Endothelial cell of umbilical vein (primary cell): ENCODE measurements at regions not wholly inside any gene's neighbourhood (a gene's known extent, or its start where the extent isn't known, plus 50 kb on each side); places are given as distances from the start of the nearest gene placed in this dataset.

ENCODE experiments used
- BruUV-seq: library from RNA; stranded (reverse); fragments of 400-500 nt; replicated peaks from 2 replicates; lab custom pipeline; 2021; lab: Mats Ljungman, UMichigan
- CTCF ChIA-PET: fragments of 300-600, 350-600 bp; sonication (Branson Sonifier 250); formaldehyde crosslinking; loops from one replicate; lab custom pipeline; 2021; ENCODE audit warnings: antibody characterized with exemption, inconsistent platforms; lab: Charles Lee
- POLR2A ChIA-PET: fragments of 300-600, 350-600 bp; sonication (Branson Sonifier 250); formaldehyde crosslinking; loops from one replicate; lab custom pipeline; 2021; ENCODE audit warnings: antibody characterized with exemption, inconsistent platforms; lab: Charles Lee
- DNase-seq: peaks from one replicate; pipeline ENCODE4 v3.0.0-alpha.2; 2011; ENCODE audit warnings: low read depth, low spot score
- FAIRE-seq: peaks from 2 replicates; lab custom pipeline; 2011; peaks lifted over from hg19 to GRCh38; lab: Jason Lieb, UNC
- H2AFZ ChIP-seq: 2 replicates; pipeline ENCODE4 v1.6.0; 2012; ENCODE audit warnings: low read depth, low read length, control low read depth, inconsistent platforms
- H3K27ac ChIP-seq: 2 replicates; pipeline ENCODE4 v1.5.1; 2011; ENCODE audit warnings: low read depth, mild to moderate bottlenecking, control low read depth, low read length, moderate library complexity; ENCODE audit not compliant: insufficient read depth
- H3K27me3 ChIP-seq, 2 experiments: 2 replicates each; pipeline versions ENCODE4 v1.6.0 to v1.6.1; 2011; ENCODE audit warnings: low read length in 2 of 2, mixed read lengths in 1 of 2; ENCODE audit not compliant: control insufficient read depth in 2 of 2, insufficient read depth in 2 of 2
- H3K36me3 ChIP-seq, 2 experiments: 2 replicates in 1 of 2; 3 replicates in 1 of 2; pipeline ENCODE4 v1.5.1; 2011; ENCODE audit warnings: low read length in 2 of 2, mild to moderate bottlenecking in 1 of 2, moderate library complexity in 1 of 2; ENCODE audit not compliant: control insufficient read depth in 2 of 2, insufficient read depth in 2 of 2; ENCODE audit errors: extremely low read depth in 1 of 2
- H3K4me1 ChIP-seq: 3 replicates; pipeline ENCODE4 v1.5.1; 2011; ENCODE audit warnings: mild to moderate bottlenecking, low read length; ENCODE audit not compliant: control insufficient read depth, insufficient read depth; ENCODE audit errors: extremely low read depth
- H3K4me2 ChIP-seq: 2 replicates; pipeline ENCODE4 v1.6.1; 2011; ENCODE audit warnings: low read length, control low read depth, mixed read lengths; ENCODE audit not compliant: insufficient read depth
- H3K4me3 ChIP-seq, 3 experiments: fragments of 200-600 bp in 1 of 3; sonication (generic), shearing (Covaris generic) in 1 of 3; replicated peaks in 1 of 3; 2 replicates each; pipeline ENCODE4 v1.5.1; 2011 to 2016; ENCODE audit warnings: control low read depth in 3 of 3, low read length in 3 of 3, mild to moderate bottlenecking in 2 of 3, inconsistent platforms in 1 of 3, low read depth in 1 of 3, moderate library complexity in 1 of 3; ENCODE audit not compliant: insufficient read depth in 1 of 3
- H3K79me2 ChIP-seq: 2 replicates; pipeline ENCODE4 v1.6.0; 2012; ENCODE audit warnings: low read length, inconsistent platforms; ENCODE audit not compliant: control insufficient read depth, insufficient read depth
- H3K9ac ChIP-seq: replicated peaks from 2 replicates; pipeline ENCODE3; 2011; ENCODE audit warnings: low read length, control low read depth; ENCODE audit not compliant: insufficient read depth; ENCODE audit errors: extremely low read depth
- H3K9me1 ChIP-seq: replicated peaks from 3 replicates; pipeline ENCODE4 v1.6.0; 2011; ENCODE audit warnings: mild to moderate bottlenecking, low read length; ENCODE audit not compliant: control insufficient read depth, insufficient read depth; ENCODE audit errors: extremely low read depth
- H3K9me3 ChIP-seq: replicated peaks from 2 replicates; pipeline ENCODE4 v1.5.1; 2012; ENCODE audit warnings: low read length, inconsistent platforms; ENCODE audit not compliant: control insufficient read depth, insufficient read depth
- H4K20me1 ChIP-seq: replicated peaks from 2 replicates; pipeline ENCODE3; 2011; ENCODE audit warnings: mild to moderate bottlenecking, low read length; ENCODE audit not compliant: control insufficient read depth, insufficient read depth; ENCODE audit errors: extremely low read depth
- CTCF ChIP-seq, 2 donors: IDR thresholded peaks; 1 replicate in 1 of 2; 2 replicates in 1 of 2; pipeline ENCODE4 v1.5.1; 2011; ENCODE audit warnings: low read length in 2 of 2, mild to moderate bottlenecking in 2 of 2, moderate library complexity in 2 of 2, control low read depth in 1 of 2, inconsistent platforms in 1 of 2, low read depth in 1 of 2; ENCODE audit not compliant: insufficient read depth in 1 of 2; ENCODE audit errors: extremely low read depth in 1 of 2
- EZH2 ChIP-seq: IDR thresholded peaks from 2 replicates; pipeline ENCODE4 v1.6.1; 2012; ENCODE audit warnings: borderline replicate concordance, low read depth, mild to moderate bottlenecking, moderate library complexity, low read length, inconsistent platforms; ENCODE audit not compliant: severe bottlenecking
- FOS ChIP-seq: IDR thresholded peaks from 2 replicates; pipeline ENCODE4 v1.6.1; 2011; ENCODE audit warnings: mild to moderate bottlenecking, low read length, moderate library complexity, borderline replicate concordance; ENCODE audit not compliant: insufficient read depth
- JUN ChIP-seq: IDR thresholded peaks from 2 replicates; pipeline ENCODE4 v1.6.1; 2011; ENCODE audit warnings: borderline replicate concordance, low read depth; ENCODE audit not compliant: insufficient read length, insufficient read depth
- MYC ChIP-seq: IDR thresholded peaks from one replicate; pipeline ENCODE4 v1.6.1; 2011; ENCODE audit warnings: mild to moderate bottlenecking, low read depth, low read length
- POLR2A ChIP-seq: IDR thresholded peaks from 2 replicates; pipeline ENCODE4 v1.6.1; 2012; ENCODE audit warnings: low read depth, mild to moderate bottlenecking, control low read depth, low read length
- POLR2AphosphoS5 ChIP-seq: IDR thresholded peaks from 2 replicates; pipeline ENCODE4 v1.6.1; 2012; ENCODE audit warnings: low read depth, mild to moderate bottlenecking, control low read depth, low read length, moderate library complexity; ENCODE audit not compliant: insufficient read depth
- dilution Hi-C: fragments of 300-500 bp; cut with MboI; formaldehyde crosslinking; loops from one replicate; pipeline ENCODE4 v1.15.0; 2019; ENCODE audit warnings: low sequenced_read_pairs; ENCODE audit not compliant: extremely low pct_ligation_motif_present
- intact Hi-C: fragments of 100-400 bp; cut with micrococcal nuclease; formaldehyde crosslinking; loops from one replicate; pipeline ENCODE4 v1.10.0; 2022

- Histone ChIP-seq H3K4me3 (no peak overlapping the region), H3K9me3 (no peaks in the 10 kb centered on the region), H3K27ac (no peak overlapping the region), H4K20me1 (no peaks in the 10 kb centered on the region), H3K9ac (no peak overlapping the region), H2AFZ (no peak overlapping the region), H3K27me3 (no peaks in the 10 kb centered on the region), H3K4me1 (no peaks in the 10 kb centered on the region), H3K4me2 (no peak overlapping the region), H3K79me2 (no peaks in the 10 kb centered on the region), H3K9me1 (no peaks in the 10 kb centered on the region), H3K36me3 (no peaks in the 10 kb centered on the region)
- POLR2A ChIA-PET = no interaction called here
- no peak for DNase-seq
- no TSS peak for BruUV-seq
- CTCF ChIA-PET = no interaction called here
- dilution Hi-C loops = no loop called here
- FAIRE-seq = no peak
- TF ChIP-seq FOS = no peak
- no peak for TF ChIP-seq EZH2
- no peak for TF ChIP-seq CTCF (IDR thresholded peaks at IDR 0.05; ENCODE audit: extremely low read depth in 1 of 2, insufficient read depth in 1 of 2, low read depth in 1 of 2, low read length in 2 of 2)
- intact Hi-C loops = no loop called here
Measured at GRCh38 chrX:42955349-42955748, 177.4 kb upstream of the PPP1R2C start.

GRCh38 chrX:42967681-42968300, 189.8 kb upstream of the PPP1R2C start:
- Histone ChIP-seq H3K4me2 (no peak overlapping the region), H3K79me2 (no peaks in the 10 kb centered on the region), H4K20me1 (no peaks in the 10 kb centered on the region), H3K36me3 (no peaks in the 10 kb centered on the region), H3K27me3 (no peaks in the 10 kb centered on the region), H3K27ac (no peak overlapping the region), H2AFZ (no peak overlapping the region), H3K9me1 (no peaks in the 10 kb centered on the region), H3K9ac (no peak overlapping the region), H3K4me1 (no peaks in the 10 kb centered on the region), H3K4me3 (no peak overlapping the region), H3K9me3 (no peaks in the 10 kb centered on the region)
- DNase-seq = no peak
- no peak for FAIRE-seq
- TF ChIP-seq POLR2A (no peak), JUN (no peak), MYC (no peak), POLR2AphosphoS5 (no peak), CTCF (IDR thresholded peaks at IDR 0.05; ENCODE audit: extremely low read depth in 1 of 2, insufficient read depth in 1 of 2, low read depth in 1 of 2, low read length in 2 of 2) (no peak)
- CTCF ChIA-PET = no interaction called here
- intact Hi-C loops = no loop called here
- dilution Hi-C loops = no loop called here
- BruUV-seq = no TSS peak
- POLR2A ChIA-PET = no interaction called here
